ENCODE measurements at regions not wholly inside any gene's neighbourhood (a gene's known extent, or its start where the extent isn't known, plus 50 kb on each side); places are given as distances from the start of the nearest gene placed in this dataset.

DNA sequence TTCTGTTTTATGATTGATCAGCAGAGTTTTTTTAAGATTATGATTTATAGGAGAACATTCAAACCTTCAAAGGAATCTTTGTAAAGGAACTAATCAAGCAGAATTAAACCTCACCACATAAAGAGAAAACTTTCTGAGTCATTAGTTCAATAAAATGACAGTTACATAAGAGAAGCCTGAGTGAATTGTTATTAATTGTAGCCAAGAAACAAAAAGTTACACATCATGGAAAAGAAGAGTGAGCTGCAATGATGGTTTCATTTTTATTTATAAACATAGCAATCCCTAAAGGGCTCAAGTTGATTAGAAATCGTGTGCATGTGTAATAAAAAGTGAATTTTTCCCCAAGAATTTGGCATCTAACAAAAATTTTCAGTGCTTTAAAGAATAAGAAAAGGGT lies 731.4 kb downstream of the LTN1 start:
- TF ChIP-seq, protein P1, sequence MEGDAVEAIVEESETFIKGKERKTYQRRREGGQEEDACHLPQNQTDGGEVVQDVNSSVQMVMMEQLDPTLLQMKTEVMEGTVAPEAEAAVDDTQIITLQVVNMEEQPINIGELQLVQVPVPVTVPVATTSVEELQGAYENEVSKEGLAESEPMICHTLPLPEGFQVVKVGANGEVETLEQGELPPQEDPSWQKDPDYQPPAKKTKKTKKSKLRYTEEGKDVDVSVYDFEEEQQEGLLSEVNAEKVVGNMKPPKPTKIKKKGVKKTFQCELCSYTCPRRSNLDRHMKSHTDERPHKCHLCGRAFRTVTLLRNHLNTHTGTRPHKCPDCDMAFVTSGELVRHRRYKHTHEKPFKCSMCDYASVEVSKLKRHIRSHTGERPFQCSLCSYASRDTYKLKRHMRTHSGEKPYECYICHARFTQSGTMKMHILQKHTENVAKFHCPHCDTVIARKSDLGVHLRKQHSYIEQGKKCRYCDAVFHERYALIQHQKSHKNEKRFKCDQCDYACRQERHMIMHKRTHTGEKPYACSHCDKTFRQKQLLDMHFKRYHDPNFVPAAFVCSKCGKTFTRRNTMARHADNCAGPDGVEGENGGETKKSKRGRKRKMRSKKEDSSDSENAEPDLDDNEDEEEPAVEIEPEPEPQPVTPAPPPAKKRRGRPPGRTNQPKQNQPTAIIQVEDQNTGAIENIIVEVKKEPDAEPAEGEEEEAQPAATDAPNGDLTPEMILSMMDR (conservative IDR thresholded peaks at IDR 0.05) = no peak
- TF ChIP-seq ZFX (IDR thresholded peaks at IDR 0.05) = no peak
- no peak overlapping the region for H3K27ac ChIP-seq

DNA sequence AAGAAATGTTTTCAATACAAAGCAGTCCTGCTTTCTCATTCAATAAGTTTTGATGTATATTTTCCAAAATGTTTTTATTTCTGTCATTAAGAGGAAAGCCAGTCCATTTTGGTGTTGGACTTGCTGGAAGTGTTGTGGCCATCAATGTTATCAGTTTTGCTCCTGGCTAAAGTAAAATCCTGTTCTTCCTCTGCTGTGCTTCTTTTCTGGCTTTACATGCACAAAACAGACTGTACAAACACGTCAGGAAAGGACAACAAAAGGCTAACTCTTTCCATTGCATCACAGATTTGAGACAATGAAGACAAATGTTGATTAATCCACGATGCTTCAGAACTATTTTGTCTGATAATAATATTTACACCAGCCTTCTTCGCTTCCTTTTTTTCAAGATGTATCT lies 735.4 kb downstream of the LTN1 start:
- no peak overlapping the region for H3K27ac ChIP-seq
- TF ChIP-seq ZFX (IDR thresholded peaks at IDR 0.05) = no peak

DNA sequence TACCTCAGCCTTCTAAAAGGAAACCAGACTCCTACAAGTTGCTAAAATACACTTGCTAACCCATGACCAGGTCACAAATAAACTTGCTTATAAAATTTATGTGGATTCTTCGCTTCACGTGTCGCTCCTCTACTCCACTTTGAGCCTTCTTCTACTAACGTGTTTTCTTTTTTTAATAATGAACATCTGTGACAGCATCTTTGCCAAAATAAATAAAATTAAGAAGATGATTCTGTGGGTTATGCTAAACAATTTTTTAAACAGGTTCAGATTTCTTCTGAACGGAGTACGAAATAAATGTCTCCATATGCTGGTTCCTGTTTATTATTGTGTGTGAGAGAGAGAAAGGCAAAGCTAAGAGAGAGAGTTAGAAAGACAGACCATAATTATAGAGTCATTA lies 735.8 kb downstream of the LTN1 start:
- TF ChIP-seq, protein P1 (conservative IDR thresholded peaks at IDR 0.05) = no peak
- TF ChIP-seq ZFX (IDR thresholded peaks at IDR 0.05) = no peak
- no peak overlapping the region for H3K27ac ChIP-seq

DNA sequence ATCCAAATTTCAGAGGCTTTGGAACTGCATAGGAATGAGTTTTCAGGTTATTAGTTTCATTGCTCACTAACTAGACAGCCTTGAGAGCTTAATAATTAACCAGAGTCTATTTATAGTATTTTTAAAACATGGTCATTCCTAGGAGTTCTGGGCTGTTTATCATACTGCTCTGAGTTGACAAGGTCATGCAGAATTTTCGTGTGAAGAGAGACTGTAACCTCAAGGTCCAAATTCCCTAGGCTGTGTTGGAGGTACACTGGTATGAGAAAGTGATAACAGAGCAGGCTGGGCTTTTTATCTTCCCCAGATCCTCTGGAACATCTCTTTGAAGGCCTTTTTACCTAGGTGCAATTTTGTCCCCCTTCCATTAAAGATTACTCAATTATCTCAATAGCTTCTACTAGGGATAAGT lies 736.3 kb downstream of the LTN1 start:
- H3K27ac ChIP-seq = no peak overlapping the region
- TF ChIP-seq ZFX (IDR thresholded peaks at IDR 0.05) = no peak
- TF ChIP-seq, protein P1 (conservative IDR thresholded peaks at IDR 0.05) = no peak

DNA sequence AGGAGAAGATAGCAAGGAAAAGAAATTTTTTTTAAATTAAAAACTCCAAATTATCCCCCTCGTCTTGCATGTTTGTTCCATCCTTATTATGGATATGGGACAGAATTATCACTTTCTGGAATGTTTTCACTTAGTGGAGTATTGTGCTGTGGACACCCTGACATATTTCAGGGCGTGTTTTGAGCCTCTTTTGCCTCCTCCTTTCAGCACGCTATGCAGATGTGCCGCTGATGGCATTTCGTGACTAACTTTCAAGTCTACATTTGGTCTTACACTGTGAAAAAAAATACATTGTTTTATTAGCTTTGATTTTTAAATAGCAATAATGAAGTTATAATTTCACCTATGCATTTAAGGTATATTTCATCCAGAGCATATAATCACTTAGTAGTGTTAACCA lies 738.7 kb downstream of the LTN1 start:
- no peak overlapping the region for H3K27ac ChIP-seq
- TF ChIP-seq ZFX (IDR thresholded peaks at IDR 0.05) = no peak
- TF ChIP-seq, protein P1 (conservative IDR thresholded peaks at IDR 0.05) = no peak

DNA sequence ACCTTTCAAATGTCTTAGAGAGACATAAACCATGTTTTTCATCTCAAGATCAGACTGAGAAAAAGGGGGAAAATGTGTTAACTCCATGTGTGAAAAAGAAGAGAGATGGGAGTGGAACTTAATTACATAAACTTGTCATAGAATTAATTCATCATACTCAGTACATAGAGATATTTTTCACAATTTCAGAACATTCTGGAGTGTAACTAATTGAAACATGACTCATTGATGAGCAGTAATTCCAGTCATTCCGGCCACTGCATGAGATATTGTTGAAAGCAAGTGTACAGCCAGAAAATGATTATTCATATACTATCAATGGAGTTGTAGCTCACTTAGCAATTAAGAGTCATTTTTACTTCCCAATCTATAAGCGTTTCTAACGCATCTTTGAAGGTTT lies 739.3 kb downstream of the LTN1 start:
- no peak overlapping the region for H3K27ac ChIP-seq
- TF ChIP-seq ZFX (IDR thresholded peaks at IDR 0.05) = no peak
- TF ChIP-seq, protein P1 (conservative IDR thresholded peaks at IDR 0.05) = no peak

DNA sequence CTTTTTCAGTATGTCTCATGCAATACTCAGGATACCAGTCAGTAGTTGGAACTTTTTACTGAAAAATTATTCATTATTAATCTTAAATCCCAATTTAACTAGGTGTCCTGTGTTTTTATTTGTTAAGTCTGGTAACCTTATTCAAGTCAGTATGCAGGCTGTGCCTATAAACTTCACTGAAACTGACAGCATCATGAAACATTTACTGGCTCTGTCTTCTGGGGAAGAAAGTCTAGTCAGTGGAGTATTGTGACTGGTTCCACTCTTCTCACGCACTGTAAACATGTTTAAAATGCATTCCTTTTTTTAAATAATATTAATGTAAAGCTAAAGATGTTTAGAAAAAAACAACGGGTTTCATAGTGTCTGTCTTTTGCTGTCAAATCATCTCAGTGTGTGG lies 739.7 kb downstream of the LTN1 start:
- TF ChIP-seq, protein P1 (conservative IDR thresholded peaks at IDR 0.05) = no peak
- TF ChIP-seq ZFX (IDR thresholded peaks at IDR 0.05) = no peak
- H3K27ac ChIP-seq = no peak overlapping the region

DNA sequence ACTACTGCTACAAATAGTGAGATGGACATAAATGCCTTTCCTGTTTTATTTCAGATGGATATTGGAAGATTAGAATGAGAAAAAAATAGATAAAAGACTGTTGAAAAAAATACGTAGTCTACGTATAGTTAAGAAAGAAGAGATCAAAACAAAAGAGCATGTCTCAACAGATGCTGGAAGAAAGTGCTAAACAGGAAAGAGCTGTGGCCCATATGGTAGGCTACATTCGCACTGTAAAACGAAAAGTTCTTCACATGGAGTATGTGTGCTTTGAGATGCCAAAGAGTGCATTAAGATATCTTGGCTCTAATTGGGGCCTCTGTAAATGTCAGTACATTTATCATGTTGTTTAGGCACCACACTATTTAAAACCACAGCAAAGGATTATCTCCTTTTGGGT lies 741.7 kb downstream of the LTN1 start:
- TF ChIP-seq, protein P1 (conservative IDR thresholded peaks at IDR 0.05) = no peak
- TF ChIP-seq ZFX (IDR thresholded peaks at IDR 0.05) = no peak

More for the DNA sequence above, 741.7 kb downstream of the LTN1 start:
- no peak overlapping the region for H3K27ac ChIP-seq
